GM12878 (cell line): ENCODE measurements at regions not wholly inside any gene's neighbourhood (a gene's known extent, or its start where the extent isn't known, plus 50 kb on each side); places are given as distances from the start of the nearest gene placed in this dataset.

Experiments used
- ATAC-seq: fragments of 200-7000 bp; cut with Tn5 transposase; 3 replicates; pipeline ENCODE4 v1.9.1; 2020; ENCODE audit warnings: mild to moderate bottlenecking, moderate library complexity
- BruUV-seq: library from RNA; stranded (reverse); fragments of 400-500 nt; replicated peaks from 2 replicates; lab custom pipeline; 2021; lab: Mats Ljungman, UMichigan
- CTCF ChIA-PET: fragments of 300-600 bp; sonication (Branson Sonifier 250); formaldehyde crosslinking; extraction: SDS; loops from one replicate; lab custom pipeline; 2021; ENCODE audit warnings: inconsistent platforms; lab: Yijun Ruan, JAX
- POLR2A ChIA-PET: fragments of 350-600 bp; formaldehyde crosslinking; extraction: SDS; loops from one replicate; lab custom pipeline; 2021; ENCODE audit warnings: inconsistent platforms; lab: Charles Lee
- RAD21 ChIA-PET: fragments of 300-600 bp; sonication (Branson Sonifier 250); formaldehyde crosslinking; loops from one replicate; lab custom pipeline; 2023; ENCODE audit warnings: antibody characterized with exemption; ENCODE audit not compliant: unreplicated experiment; lab: Charles Lee
- SMC1A ChIA-PET: fragments of 300-600 bp; sonication (Branson Sonifier 250); formaldehyde crosslinking; loops from one replicate; lab custom pipeline; 2023; ENCODE audit not compliant: unreplicated experiment, uncharacterized antibody; lab: Charles Lee
- DNase-seq: peaks from one replicate; pipeline ENCODE4 v3.0.0-alpha.2; 2011; ENCODE audit warnings: low read depth, low spot score
- FAIRE-seq: peaks from 3 replicates; lab custom pipeline; 2011; peaks lifted over from hg19 to GRCh38; lab: Jason Lieb, UNC
- H2AFZ ChIP-seq: 2 replicates; pipeline ENCODE4 v1.6.0; 2011; ENCODE audit warnings: low read depth, low read length, control low read depth; ENCODE audit not compliant: control insufficient read depth
- H3K27ac ChIP-seq: 2 replicates; pipeline ENCODE4 v1.5.1; 2011; ENCODE audit warnings: control low read depth; ENCODE audit not compliant: control insufficient read depth, insufficient read depth
- H3K27me3 ChIP-seq, 2 experiments: replicated peaks in 1 of 2; 2 replicates each; pipeline versions ENCODE4 v1.6.0 to v1.6.1; 2011; ENCODE audit warnings: low read length in 1 of 2; ENCODE audit not compliant: control insufficient read depth in 2 of 2, insufficient read depth in 2 of 2
- H3K36me3 ChIP-seq, 2 experiments: 2 replicates each; pipeline ENCODE4 v1.5.1; 2011; ENCODE audit warnings: low read length in 1 of 2; ENCODE audit not compliant: control insufficient read depth in 2 of 2, insufficient read depth in 2 of 2
- H3K4me1 ChIP-seq: 2 replicates; pipeline ENCODE4 v1.6.1; 2011; ENCODE audit warnings: mild to moderate bottlenecking, low read length, moderate library complexity, mixed read lengths; ENCODE audit not compliant: control insufficient read depth, insufficient read depth
- H3K4me2 ChIP-seq: 2 replicates; pipeline ENCODE4 v1.6.0; 2011; ENCODE audit warnings: control low read depth; ENCODE audit not compliant: control insufficient read depth, insufficient read depth
- H3K4me3 ChIP-seq: fragments of 200-600 bp; sonication (generic); 2 replicates; pipeline ENCODE4 v1.5.1; 2016
- H3K79me2 ChIP-seq: 2 replicates; pipeline ENCODE4 v1.6.0; 2011; ENCODE audit warnings: low read length; ENCODE audit not compliant: control insufficient read depth, insufficient read depth
- H3K9ac ChIP-seq: 2 replicates; pipeline ENCODE4 v1.8.0; 2011; ENCODE audit warnings: low read length, control low read depth, mixed read lengths; ENCODE audit not compliant: control insufficient read depth, insufficient read depth
- H3K9me3 ChIP-seq: replicated peaks from 3 replicates; pipeline ENCODE4 v1.5.1; 2011; ENCODE audit warnings: mild to moderate bottlenecking, low read length; ENCODE audit not compliant: control insufficient read depth, insufficient read depth
- H4K20me1 ChIP-seq: 2 replicates; pipeline ENCODE4 v1.6.0; 2011; ENCODE audit not compliant: control insufficient read depth, insufficient read depth
- BCLAF1 ChIP-seq: fragments of 450-650 bp; IDR thresholded peaks from 2 replicates; pipeline ENCODE4 v1.6.1; 2017; ENCODE audit warnings: antibody characterized with exemption, mild to moderate bottlenecking, moderate library complexity
- CEBPB ChIP-seq, 2 experiments: fragments of 150-350 bp in 1 of 2; IDR thresholded peaks; 2 replicates each; pipeline ENCODE4 v1.6.1; 2012 to 2014; ENCODE audit warnings: low read depth in 2 of 2, low read length in 2 of 2, borderline replicate concordance in 1 of 2, inconsistent platforms in 1 of 2
- CHD1 ChIP-seq: IDR thresholded peaks from 2 replicates; pipeline ENCODE4 v1.6.1; 2012; ENCODE audit warnings: low read depth, low read length, improper control_type of control experiment
- E2F4 ChIP-seq: IDR thresholded peaks from 2 replicates; pipeline ENCODE4 v1.6.1; 2012; ENCODE audit warnings: low read depth, low read length, improper control_type of control experiment
- EGR1 ChIP-seq, 2 experiments: IDR thresholded peaks; 1 replicate in 1 of 2; 2 replicates in 1 of 2; pipeline ENCODE4 v1.6.1; 2011 to 2012; ENCODE audit warnings: low read depth in 2 of 2, low read length in 2 of 2, borderline replicate concordance in 1 of 2, mild to moderate bottlenecking in 1 of 2, moderate library complexity in 1 of 2
- IKZF1 ChIP-seq: fragments of 450-650 bp; conservative IDR thresholded peaks from 2 replicates; pipeline ENCODE4 v1.6.1; 2017; ENCODE audit warnings: antibody characterized with exemption, mild to moderate bottlenecking
- MYB ChIP-seq: fragments of 150-350 bp; IDR thresholded peaks from 2 replicates; pipeline ENCODE4 v1.6.1; 2014; ENCODE audit warnings: mild to moderate bottlenecking, low read depth, low read length, borderline replicate concordance
- NFIC ChIP-seq: IDR thresholded peaks from 2 replicates; pipeline ENCODE4 v1.6.1; 2012; ENCODE audit warnings: low read depth, mild to moderate bottlenecking, inconsistent platforms, low read length, moderate library complexity
- NFYB ChIP-seq: IDR thresholded peaks from 2 replicates; pipeline ENCODE4 v1.6.1; 2011; ENCODE audit warnings: low read depth, mild to moderate bottlenecking, low read length, improper control_type of control experiment, moderate library complexity; ENCODE audit not compliant: insufficient read depth
- RB1 ChIP-seq: fragments of 450-650 bp; formaldehyde crosslinking; IDR thresholded peaks from 2 replicates; pipeline ENCODE4 v1.6.1; 2017; ENCODE audit warnings: mild to moderate bottlenecking, borderline replicate concordance
- STAT3 ChIP-seq: IDR thresholded peaks from 2 replicates; pipeline ENCODE4 v1.6.1; 2011; ENCODE audit warnings: low read depth, low read length, improper control_type of control experiment
- WRNIP1 ChIP-seq: IDR thresholded peaks from 2 replicates; pipeline ENCODE4 v1.6.1; 2011; ENCODE audit warnings: low read depth, low read length, improper control_type of control experiment, borderline replicate concordance
- ZNF384 ChIP-seq: IDR thresholded peaks from 2 replicates; pipeline ENCODE4 v1.6.1; 2012; ENCODE audit warnings: low read depth, mild to moderate bottlenecking, low read length, improper control_type of control experiment, borderline replicate concordance
- WGBS: methylation state at CpG from one replicate; pipeline ENCODE4 v1.1.6; 2016; ENCODE audit warnings: low lambda C conversion rate; ENCODE audit not compliant: insufficient replicate concordance, insufficient coverage; ENCODE audit errors: missing lambda C conversion rate; 5-methylcytosine and 5-hydroxymethylcytosine counted together
- in situ Hi-C: fragments of 300-500 bp; cut with MboI; formaldehyde crosslinking; loops from 9 replicates; pipeline ENCODE4 v1.14.3; 2018; ENCODE audit warnings: mixed read lengths
- intact Hi-C: fragments of 100-400 bp; cut with micrococcal nuclease; formaldehyde crosslinking; loops from one replicate; pipeline ENCODE4 v1.14.2; 2022; ENCODE audit not compliant: unreplicated experiment

DNA sequence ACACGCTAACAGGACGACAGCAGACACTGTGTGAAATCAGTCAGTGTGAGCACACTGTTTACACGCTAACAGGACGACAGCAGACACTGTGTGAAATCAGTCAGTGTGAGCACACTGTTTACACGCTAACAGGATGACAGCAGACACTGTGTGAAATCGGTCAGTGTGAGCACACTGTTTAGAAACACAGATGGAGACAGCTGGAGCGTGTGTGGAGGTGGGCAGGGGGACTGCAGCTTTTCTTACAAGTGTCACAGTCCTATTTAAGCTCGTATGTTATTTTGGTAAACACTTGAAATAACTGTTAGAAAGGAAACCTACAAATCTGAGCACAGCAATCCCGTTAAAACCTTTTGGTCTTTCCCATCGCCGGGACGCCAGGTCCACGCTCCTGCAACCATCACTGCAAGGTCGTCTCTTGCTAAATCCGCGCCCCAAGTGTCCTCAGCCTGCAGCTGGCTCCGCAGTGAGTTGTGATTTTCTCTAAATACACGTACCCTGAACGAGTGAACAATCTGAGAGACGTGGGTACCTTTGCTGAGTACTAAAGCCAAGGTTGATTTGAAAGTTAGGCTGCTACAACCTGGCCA, 58.9 kb upstream of the CTDP1 start:
- peaks cover 21% of the 10 kb centered on the region for H3K4me1 ChIP-seq
- H3K9me3 ChIP-seq, result peaks cover 3% of the 10 kb centered on the region
- no peaks in the 10 kb centered on the region for H3K79me2 ChIP-seq
- SMC1A ChIA-PET, result no interaction called here
- CTCF ChIA-PET, result no interaction called here
- in situ Hi-C loops, result no loop called here
- FAIRE-seq (no peak), ATAC-seq (no peak), DNase-seq (no peak)
- no peaks in the 10 kb centered on the region for H4K20me1 ChIP-seq
- intact Hi-C loops, result no loop called here
- TF ChIP-seq RB1, result no peak
- no peak for TF ChIP-seq E2F4
- no peak for TF ChIP-seq ZNF384
- WGBS, result 50% methylated on average over 20 of the region's 20 CpGs
- H3K4me3 ChIP-seq, result no peak overlapping the region
- no peak overlapping the region for H2AFZ ChIP-seq
- no peak overlapping the region for H3K27ac ChIP-seq
- H3K4me2 ChIP-seq, result no peak overlapping the region
- POLR2A ChIA-PET, result no interaction called here
- RAD21 ChIA-PET, result no interaction called here
- no peak overlapping the region for H3K9ac ChIP-seq
- H3K36me3 ChIP-seq, result no peaks in the 10 kb centered on the region
- no TSS peak for BruUV-seq
- no peaks in the 10 kb centered on the region for H3K27me3 ChIP-seq

GRCh38 chr18:79621501-79621900, 58.1 kb upstream of the CTDP1 start:
- BruUV-seq, result no TSS peak

More at GRCh38 chr18:79621501-79621900, 58.1 kb upstream of the CTDP1 start:
- ATAC-seq, result no peak
- Histone ChIP-seq H3K4me1 (peaks cover 29% of the 10 kb centered on the region), H3K36me3 (no peaks in the 10 kb centered on the region), H3K4me3 (no peak overlapping the region), H3K27ac (no peak overlapping the region), H2AFZ (no peak overlapping the region), H3K27me3 (no peaks in the 10 kb centered on the region), H3K9ac (no peak overlapping the region), H4K20me1 (no peaks in the 10 kb centered on the region), H3K79me2 (no peaks in the 10 kb centered on the region), H3K9me3 (peaks cover 3% of the 10 kb centered on the region), H3K4me2 (no peak overlapping the region)
- ChIA-PET CTCF (no interaction called here), SMC1A (no interaction called here), POLR2A (no interaction called here), RAD21 (no interaction called here)
- no peak for DNase-seq
- FAIRE-seq, result no peak
- in situ Hi-C loops, result no loop called here
- TF ChIP-seq CHD1 (no peak), CEBPB (IDR thresholded peaks at IDR 0.05; ENCODE audit: borderline replicate concordance in 1 of 2, low read depth in 2 of 2, low read length in 2 of 2) (no peak), STAT3 (no peak), BCLAF1 (no peak), NFYB (no peak), EGR1 (IDR thresholded peaks at IDR 0.05; ENCODE audit: borderline replicate concordance in 1 of 2, low read depth in 2 of 2, low read length in 2 of 2) (no peak), WRNIP1 (no peak), MYB (no peak), IKZF1 (no peak), NFIC (no peak)
- WGBS, result 85% methylated on average over 14 of the region's 14 CpGs
- intact Hi-C loops, result no loop called here
